Upper lobe of right lung (tissue), 1 donor: ENCODE measurements at regions not wholly inside any gene's neighbourhood (a gene's known extent, or its start where the extent isn't known, plus 50 kb on each side); places are given as distances from the start of the nearest gene placed in this dataset.

Experiments used
- ATAC-seq: fragments of 200-7000 bp; cut with Tn5 transposase; one replicate; pipeline ENCODE4 v1.9.1; 2020; ENCODE audit warnings: mild to moderate bottlenecking, moderate library complexity
- DNase-seq: peaks from one replicate; pipeline ENCODE4 v3.0.0-alpha.2; 2020
- H3K27ac ChIP-seq: fragments of 200-600 bp; one replicate; pipeline ENCODE4 v1.8.0; 2022
- H3K27me3 ChIP-seq: fragments of 200-600 bp; one replicate; pipeline ENCODE4 v1.8.0; 2022; ENCODE audit warnings: mild to moderate bottlenecking
- H3K36me3 ChIP-seq: fragments of 200-600 bp; one replicate; pipeline ENCODE4 v1.8.0; 2022
- H3K4me1 ChIP-seq: fragments of 200-600 bp; one replicate; pipeline ENCODE4 v1.8.0; 2022
- H3K4me3 ChIP-seq: fragments of 200-600 bp; one replicate; pipeline ENCODE4 v1.8.0; 2022; ENCODE audit warnings: mild to moderate bottlenecking
- H3K9me3 ChIP-seq: fragments of 200-600 bp; one replicate; pipeline ENCODE4 v1.8.0; 2022
- CTCF ChIP-seq: fragments of 200-600 bp; IDR thresholded peaks from one replicate; pipeline ENCODE4 v1.8.0; 2022; ENCODE audit warnings: antibody characterized with exemption
- intact Hi-C: fragments of 100-400 bp; cut with DNase I; formaldehyde crosslinking; loops from one replicate; pipeline ENCODE4 v1.11.0; 2022
- donor health status: DM: no; HTN: yes; CAD: no; lungs with severe emphysema.

- Histone ChIP-seq H3K4me1 (no peaks in the 10 kb centered on the region), H3K27ac (no peak overlapping the region), H3K9me3 (no peaks in the 10 kb centered on the region), H3K36me3 (no peaks in the 10 kb centered on the region), H3K27me3 (peaks cover 8% of the 10 kb centered on the region), H3K4me3 (no peak overlapping the region)
- no peak for DNase-seq
- intact Hi-C loops: no loop called here
- ATAC-seq: no peak
- TF ChIP-seq CTCF: no peak
Measured at GRCh38 chr6:165862813-165863212, 199.8 kb upstream of the PDE10A start.

GRCh38 chr6:165861226-165861625 is 198.2 kb upstream of the PDE10A start:
- Histone ChIP-seq H3K36me3 (no peaks in the 10 kb centered on the region), H3K9me3 (no peaks in the 10 kb centered on the region), H3K4me3 (no peak overlapping the region), H3K27me3 (peaks cover 8% of the 10 kb centered on the region), H3K27ac (no peak overlapping the region), H3K4me1 (no peaks in the 10 kb centered on the region)
- ATAC-seq: no peak
- intact Hi-C loops: no loop called here
- DNase-seq: no peak
- TF ChIP-seq CTCF: no peak

GRCh38 chr6:165858586-165858985 is 195.5 kb upstream of the PDE10A start:
- intact Hi-C loops: no loop called here
- Histone ChIP-seq H3K27me3 (peaks cover 22% of the 10 kb centered on the region), H3K36me3 (no peaks in the 10 kb centered on the region), H3K4me3 (no peak overlapping the region), H3K4me1 (no peaks in the 10 kb centered on the region), H3K27ac (no peak overlapping the region), H3K9me3 (no peaks in the 10 kb centered on the region)
- DNase-seq: no peak
- ATAC-seq: no peak
- no peak for TF ChIP-seq CTCF

GRCh38 chr6:165855856-165856255 is 192.8 kb upstream of the PDE10A start:
- H3K27me3 ChIP-seq: peaks cover 31% of the 10 kb centered on the region
- ATAC-seq (no peak), DNase-seq (no peak)
- intact Hi-C loops: no loop called here
- no peaks in the 10 kb centered on the region for H3K36me3 ChIP-seq
- H3K4me1 ChIP-seq: no peaks in the 10 kb centered on the region
- no peak overlapping the region for H3K4me3 ChIP-seq
- no peak for TF ChIP-seq CTCF
- H3K9me3 ChIP-seq: no peaks in the 10 kb centered on the region
- H3K27ac ChIP-seq: no peak overlapping the region

GRCh38 chr6:165854863-165855593 is 192.0 kb upstream of the PDE10A start:
- H3K27ac ChIP-seq: no peak overlapping the region
- H3K4me1 ChIP-seq: peaks cover 3% of the 10 kb centered on the region
- DNase-seq (no peak), ATAC-seq (no peak)
- no peak for TF ChIP-seq CTCF
- H3K36me3 ChIP-seq: no peaks in the 10 kb centered on the region
- H3K4me3 ChIP-seq: no peak overlapping the region
- intact Hi-C loops: no loop called here
- no peaks in the 10 kb centered on the region for H3K9me3 ChIP-seq
- H3K27me3 ChIP-seq: peaks cover 31% of the 10 kb centered on the region
